Natural killer cell treated with Interleukin-12 subunit alpha and Interleukin-12 subunit beta and Interleukin-15 and Interleukin-18, amount 100 ng/mL, for 72 hours (primary cell): ENCODE measurements at regions not wholly inside any gene's neighbourhood (a gene's known extent, or its start where the extent isn't known, plus 50 kb on each side); places are given as distances from the start of the nearest gene placed in this dataset.

Experiments used
- ATAC-seq, 2 donors: fragments of 150-1000 bp; cut with Tn5 transposase in 1 of 2; sonication (Bioruptor Pico), chemical (Tn5 transposase) in 1 of 2; 2 replicates each; pipeline ENCODE4 v1.10.0; 2021
- DNase-seq: peaks from one replicate; pipeline ENCODE4 v3.0.0; 2022; ENCODE audit warnings: low spot score
- H3K27ac Mint-ChIP-seq, 2 donors: 1 replicate in 1 of 2; 2 replicates in 1 of 2; pipeline ENCODE4 v1.8.0; 2022; ENCODE audit warnings: mixed read lengths in 2 of 2, mild to moderate bottlenecking in 1 of 2, moderate library complexity in 1 of 2
- H3K27me3 Mint-ChIP-seq, 2 donors: 1 replicate in 1 of 2; 2 replicates in 1 of 2; pipeline ENCODE4 v1.8.0; 2022; ENCODE audit warnings: mixed read lengths in 2 of 2
- H3K36me3 Mint-ChIP-seq: one replicate; pipeline ENCODE4 v1.8.0; 2022; ENCODE audit warnings: mixed read lengths
- H3K4me1 Mint-ChIP-seq, 2 donors: 1 replicate in 1 of 2; 2 replicates in 1 of 2; pipeline ENCODE4 v1.8.0; 2022; ENCODE audit warnings: low read depth in 2 of 2, mixed read lengths in 2 of 2, mild to moderate bottlenecking in 1 of 2
- H3K4me3 Mint-ChIP-seq: one replicate; pipeline ENCODE4 v1.8.0; 2022; ENCODE audit warnings: mixed read lengths
- H3K9me3 Mint-ChIP-seq: 2 replicates; pipeline ENCODE4 v1.8.0; 2022; ENCODE audit warnings: mixed read lengths

DNA sequence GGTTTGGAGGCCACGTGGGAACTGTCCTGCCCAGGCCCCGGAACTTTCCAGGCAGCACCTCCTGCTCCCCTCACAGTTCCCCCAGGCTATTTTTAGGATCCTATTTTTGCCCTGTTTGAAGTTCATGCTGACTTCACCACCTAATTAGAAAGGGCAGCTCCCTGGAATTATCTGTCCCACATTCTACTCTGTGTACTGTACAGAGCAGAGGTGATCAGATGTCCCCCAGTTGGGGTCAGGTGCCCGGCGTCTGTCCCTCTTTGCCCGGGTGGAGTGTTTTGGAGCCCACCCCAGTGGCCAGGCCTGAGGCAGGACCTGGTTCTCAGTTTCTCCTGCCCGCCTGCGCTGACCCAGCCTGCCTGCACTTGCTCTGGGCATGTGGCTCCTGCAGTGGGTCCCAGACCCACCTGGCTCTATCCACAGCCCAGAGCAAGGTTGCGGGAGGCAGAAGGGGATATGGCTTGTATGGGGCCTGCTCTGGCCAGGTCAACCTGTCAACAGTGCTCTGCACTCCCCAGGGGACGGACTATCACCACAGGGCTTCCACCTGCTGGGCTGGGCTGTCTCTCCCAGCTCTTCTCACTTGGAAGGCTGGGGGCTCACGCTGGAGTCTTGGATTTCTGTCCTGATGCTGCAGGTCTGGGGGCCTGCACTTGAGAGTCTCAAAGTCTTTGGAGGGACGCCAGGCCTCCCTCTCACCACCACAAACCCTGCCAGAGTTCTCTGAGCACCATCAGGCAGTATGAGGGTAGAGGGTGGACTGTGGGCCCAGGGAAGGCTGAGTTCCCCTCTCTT, 268.3 kb downstream of the GADD45G start:
- no peak overlapping the region for H3K4me3 Mint-ChIP-seq
- DNase-seq (no peak), ATAC-seq (peak in 1 of 2 donors; percentile 21)
- no peaks in the 10 kb centered on the region for H3K9me3 Mint-ChIP-seq
- no peaks in the 10 kb centered on the region for H3K36me3 Mint-ChIP-seq
- H3K27me3 Mint-ChIP-seq = no peaks in the 10 kb centered on the region
- H3K4me1 Mint-ChIP-seq = no peaks in the 10 kb centered on the region
- H3K27ac Mint-ChIP-seq = no peak overlapping the region

DNA sequence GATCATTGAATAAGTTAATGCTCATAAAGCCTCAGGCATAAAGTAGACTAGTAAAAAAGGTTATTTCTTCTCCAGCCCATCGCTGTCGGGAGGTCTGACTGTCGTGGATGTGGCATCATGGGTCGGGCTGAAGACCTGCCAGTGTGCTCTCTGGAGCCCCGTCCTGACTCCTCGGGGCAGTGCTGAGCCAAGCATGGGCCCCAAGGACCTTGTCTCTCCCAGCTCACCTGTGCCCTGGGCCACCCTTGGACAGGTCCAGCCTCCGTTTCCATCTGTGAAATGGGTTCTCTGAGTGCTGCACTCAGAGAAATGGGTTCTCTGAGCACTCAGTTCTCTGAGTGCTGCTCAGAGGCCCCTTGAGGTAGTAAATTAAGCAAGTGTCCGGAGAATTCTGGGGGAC, 269.0 kb downstream of the GADD45G start:
- Mint-ChIP-seq H3K36me3 (no peaks in the 10 kb centered on the region), H3K4me1 (no peaks in the 10 kb centered on the region), H3K4me3 (no peak overlapping the region), H3K27ac (no peak overlapping the region), H3K9me3 (no peaks in the 10 kb centered on the region), H3K27me3 (no peaks in the 10 kb centered on the region)
- no peak for DNase-seq
- ATAC-seq = no peak

DNA sequence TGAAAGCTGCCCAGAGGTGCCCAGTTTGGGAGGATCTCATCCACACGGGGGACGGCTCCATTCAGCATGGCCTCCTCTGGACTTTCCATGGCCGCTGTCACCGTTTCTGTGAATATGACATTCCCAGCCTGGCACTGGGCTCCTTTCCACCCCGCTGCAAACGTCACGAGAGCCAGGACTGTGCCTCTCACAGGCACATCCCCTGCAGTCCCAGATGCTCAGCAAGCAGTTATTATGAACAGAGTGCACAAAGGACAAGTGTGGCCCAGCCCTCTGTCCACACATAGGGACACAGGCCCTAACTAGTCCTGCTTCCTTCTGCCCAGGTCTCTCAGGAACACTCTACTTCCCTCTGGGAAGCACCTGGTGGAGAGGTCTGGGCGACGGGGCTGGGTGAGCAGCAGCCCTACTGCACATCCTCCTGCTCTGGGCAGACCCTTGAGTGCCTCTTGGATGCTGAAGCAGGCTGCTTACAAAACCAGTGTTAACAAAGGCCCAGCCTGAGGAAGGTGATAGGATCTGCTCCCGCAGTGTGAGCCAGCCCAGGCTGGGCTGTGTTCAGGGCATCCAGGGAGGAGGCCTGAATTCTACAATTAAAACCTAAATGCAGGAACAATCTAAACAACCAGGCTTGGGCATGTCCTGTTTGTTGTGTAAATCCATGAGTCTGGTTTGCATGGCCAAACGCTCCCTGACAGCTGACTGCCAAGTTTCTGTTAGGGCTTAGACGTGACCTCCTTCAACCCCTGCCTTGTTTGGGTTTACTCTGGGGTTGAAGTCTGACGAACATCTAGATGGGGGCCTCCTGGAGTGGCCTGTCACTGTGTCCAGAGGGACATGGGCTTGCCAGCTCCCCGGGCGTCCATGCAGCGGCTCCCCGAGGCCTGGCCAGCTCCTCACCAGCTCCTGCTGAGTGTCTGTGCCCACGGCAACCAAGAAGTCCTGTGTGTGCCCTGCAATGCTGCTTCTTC, 269.8 kb downstream of the GADD45G start:
- no peak overlapping the region for H3K27ac Mint-ChIP-seq
- no peaks in the 10 kb centered on the region for H3K9me3 Mint-ChIP-seq
- H3K4me1 Mint-ChIP-seq = no peaks in the 10 kb centered on the region
- no peak for DNase-seq
- H3K27me3 Mint-ChIP-seq = no peaks in the 10 kb centered on the region
- no peak for ATAC-seq
- H3K36me3 Mint-ChIP-seq = no peaks in the 10 kb centered on the region
- no peak overlapping the region for H3K4me3 Mint-ChIP-seq

DNA sequence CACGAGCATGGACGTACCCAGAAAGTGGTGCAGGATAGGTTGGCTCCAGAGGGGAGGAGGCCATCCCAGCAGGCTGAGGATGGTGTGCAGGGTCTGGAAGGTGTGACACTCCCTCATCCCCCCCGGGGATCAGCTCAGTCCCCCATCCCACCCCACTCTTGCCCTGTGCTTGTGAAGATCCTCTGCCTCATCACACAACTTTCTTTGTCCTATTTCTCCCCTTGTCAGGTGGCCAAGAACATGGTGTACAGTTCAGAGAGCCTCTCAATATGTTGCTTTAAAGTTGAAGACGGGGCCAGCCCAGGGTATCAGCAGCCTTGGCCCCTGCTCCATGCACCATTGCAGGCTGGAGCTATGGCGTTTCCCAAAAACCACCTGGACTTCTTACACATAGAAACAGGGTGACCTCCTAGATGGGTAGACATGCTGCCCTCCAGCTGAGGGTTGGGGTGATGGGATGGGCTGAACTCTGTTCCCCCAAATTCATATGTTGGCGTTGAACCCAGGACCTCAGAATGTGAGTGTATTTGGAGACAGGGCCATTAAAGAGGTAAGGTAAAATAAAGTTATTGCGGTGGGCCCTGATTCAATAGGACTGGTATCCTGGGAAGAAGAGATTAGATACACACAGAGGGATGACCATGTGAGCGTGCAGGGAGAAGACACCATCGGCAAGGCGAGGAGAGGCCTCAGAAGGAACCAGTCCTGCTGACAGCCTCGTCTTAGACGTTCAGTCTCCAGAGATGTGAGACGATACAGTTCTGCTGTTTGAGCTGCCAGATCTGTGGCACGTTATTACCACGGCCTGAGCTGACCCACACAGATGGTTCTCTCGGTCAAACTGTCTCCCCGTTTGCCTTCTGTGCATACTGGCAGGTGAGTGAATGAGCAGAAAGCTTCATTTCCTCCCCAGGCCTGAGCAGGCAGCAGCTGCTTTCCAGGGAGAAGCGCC, 272.5 kb downstream of the GADD45G start:
- DNase-seq (no peak), ATAC-seq (no peak)
- Mint-ChIP-seq H3K27ac (no peak overlapping the region), H3K36me3 (no peaks in the 10 kb centered on the region), H3K9me3 (no peaks in the 10 kb centered on the region), H3K4me1 (no peaks in the 10 kb centered on the region), H3K27me3 (no peaks in the 10 kb centered on the region), H3K4me3 (no peak overlapping the region)

DNA sequence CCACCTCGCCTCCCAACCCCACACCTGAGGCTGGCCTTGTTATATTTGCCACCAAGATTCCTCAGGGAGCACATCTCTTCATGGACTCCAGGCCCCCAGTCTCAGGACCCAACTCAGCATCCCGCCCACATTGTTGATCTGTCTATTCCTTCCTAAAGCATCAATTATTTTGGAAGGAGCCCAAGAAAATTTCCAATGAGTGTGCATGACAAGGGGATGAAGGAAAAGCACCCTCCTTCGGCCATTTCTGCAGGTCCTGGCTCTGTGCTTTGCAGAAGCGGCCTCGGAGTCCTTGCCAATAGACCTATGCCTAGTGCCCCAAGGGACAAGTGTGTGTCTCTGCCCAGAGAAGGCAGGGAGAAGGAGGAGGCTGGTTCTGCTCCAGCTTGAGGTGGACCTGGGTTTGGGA, 273.2 kb downstream of the GADD45G start:
- Mint-ChIP-seq H3K9me3 (no peaks in the 10 kb centered on the region), H3K36me3 (no peaks in the 10 kb centered on the region), H3K27me3 (no peaks in the 10 kb centered on the region), H3K27ac (no peak overlapping the region), H3K4me1 (no peaks in the 10 kb centered on the region), H3K4me3 (no peak overlapping the region)
- DNase-seq (no peak), ATAC-seq (no peak)

DNA sequence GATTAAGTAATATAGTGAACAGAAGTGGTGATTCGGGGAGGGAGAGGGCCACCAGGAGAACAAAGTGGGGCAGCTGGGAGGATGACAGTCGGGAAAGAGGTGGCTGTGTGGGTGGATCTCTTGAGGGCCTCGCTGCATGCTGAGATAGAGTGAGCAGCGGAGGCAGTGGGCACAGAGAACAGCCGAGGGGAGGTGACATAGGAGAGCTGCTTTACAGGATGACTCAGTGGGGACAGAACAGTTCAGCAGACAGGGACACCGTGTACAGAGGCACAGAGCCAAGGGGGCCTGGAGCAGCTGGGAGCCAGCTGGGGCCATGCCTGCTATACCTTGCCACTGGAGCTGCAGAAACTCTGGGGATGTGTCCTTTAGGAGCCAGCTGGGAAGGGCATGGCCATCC, 273.9 kb downstream of the GADD45G start:
- no peak for ATAC-seq
- H3K4me1 Mint-ChIP-seq = no peaks in the 10 kb centered on the region
- no peak overlapping the region for H3K27ac Mint-ChIP-seq
- no peak overlapping the region for H3K4me3 Mint-ChIP-seq
- no peaks in the 10 kb centered on the region for H3K27me3 Mint-ChIP-seq
- H3K9me3 Mint-ChIP-seq = no peaks in the 10 kb centered on the region
- no peak for DNase-seq
- no peaks in the 10 kb centered on the region for H3K36me3 Mint-ChIP-seq

DNA sequence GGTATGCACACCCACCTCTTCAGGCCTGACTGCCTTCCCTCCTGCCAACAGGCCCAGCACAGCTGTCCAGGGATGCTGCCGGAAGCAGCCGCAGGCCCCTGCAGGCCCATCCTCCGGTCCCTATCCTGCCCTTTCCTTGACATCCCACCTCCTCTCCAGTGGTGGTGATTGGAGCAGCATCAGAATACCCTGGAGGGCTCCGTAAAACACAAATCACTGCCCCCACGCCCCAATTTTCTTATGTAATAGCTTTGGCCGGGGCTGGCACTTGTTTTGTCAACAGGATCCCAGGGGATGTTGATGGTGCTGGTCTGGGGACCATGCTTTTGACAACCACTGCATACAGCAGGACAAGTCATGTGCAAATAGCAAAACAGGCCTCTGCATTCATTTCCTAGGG, 274.5 kb downstream of the GADD45G start:
- ATAC-seq = no peak
- no peaks in the 10 kb centered on the region for H3K4me1 Mint-ChIP-seq

DNA sequence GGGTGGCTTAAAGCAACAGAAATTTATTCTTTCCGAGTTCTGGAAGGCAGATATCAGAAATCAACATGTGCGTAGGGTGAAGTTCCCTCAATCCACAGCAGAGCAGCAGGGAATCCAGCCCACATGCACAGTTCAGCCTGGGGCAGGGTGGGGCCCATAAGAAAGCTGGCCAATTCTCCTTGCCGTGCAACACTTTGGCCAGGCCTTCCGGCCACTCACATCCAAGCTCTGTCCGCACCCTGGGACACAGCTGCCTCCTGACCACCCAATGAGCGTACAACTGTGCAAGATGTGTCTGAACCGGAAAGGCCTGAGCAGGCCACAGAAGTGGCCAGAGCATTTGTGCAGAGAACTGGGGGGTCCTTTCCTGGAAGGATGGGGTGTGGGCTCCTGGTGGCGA, 274.9 kb downstream of the GADD45G start:
- no peak for DNase-seq
- Mint-ChIP-seq H3K4me3 (no peak overlapping the region), H3K36me3 (no peaks in the 10 kb centered on the region), H3K4me1 (no peaks in the 10 kb centered on the region), H3K9me3 (no peaks in the 10 kb centered on the region), H3K27me3 (no peaks in the 10 kb centered on the region), H3K27ac (no peak overlapping the region)
- ATAC-seq = no peak

More for the DNA sequence above, 274.5 kb downstream of the GADD45G start:
- Mint-ChIP-seq H3K36me3 (no peaks in the 10 kb centered on the region), H3K27ac (no peak overlapping the region), H3K4me3 (no peak overlapping the region), H3K27me3 (no peaks in the 10 kb centered on the region), H3K9me3 (no peaks in the 10 kb centered on the region)
- no peak for DNase-seq

DNA sequence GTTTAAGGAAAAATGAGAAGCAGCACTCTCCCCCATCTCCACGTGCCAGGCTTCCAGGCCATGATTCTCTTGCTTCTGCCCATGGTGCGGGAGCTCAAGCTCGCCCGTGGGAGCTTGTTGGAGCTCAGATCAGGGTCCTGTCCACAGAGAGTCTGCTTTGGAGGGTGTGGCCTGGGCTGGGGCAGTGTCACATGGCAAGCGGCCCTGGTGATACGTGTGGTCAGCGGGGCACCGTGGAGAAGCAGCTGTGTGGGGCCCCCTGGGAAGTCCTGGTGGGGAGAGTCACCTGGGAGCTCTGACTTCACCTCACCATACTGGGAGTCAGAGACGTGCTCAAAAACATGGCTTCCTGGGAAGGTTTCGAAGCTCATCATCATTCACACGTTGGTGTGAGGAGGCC, 275.3 kb downstream of the GADD45G start:
- H3K36me3 Mint-ChIP-seq = no peaks in the 10 kb centered on the region
- no peak for ATAC-seq
- H3K27ac Mint-ChIP-seq = no peak overlapping the region
- no peak for DNase-seq
- H3K4me1 Mint-ChIP-seq = no peaks in the 10 kb centered on the region
- no peaks in the 10 kb centered on the region for H3K27me3 Mint-ChIP-seq
- H3K4me3 Mint-ChIP-seq = no peak overlapping the region
- no peaks in the 10 kb centered on the region for H3K9me3 Mint-ChIP-seq

DNA sequence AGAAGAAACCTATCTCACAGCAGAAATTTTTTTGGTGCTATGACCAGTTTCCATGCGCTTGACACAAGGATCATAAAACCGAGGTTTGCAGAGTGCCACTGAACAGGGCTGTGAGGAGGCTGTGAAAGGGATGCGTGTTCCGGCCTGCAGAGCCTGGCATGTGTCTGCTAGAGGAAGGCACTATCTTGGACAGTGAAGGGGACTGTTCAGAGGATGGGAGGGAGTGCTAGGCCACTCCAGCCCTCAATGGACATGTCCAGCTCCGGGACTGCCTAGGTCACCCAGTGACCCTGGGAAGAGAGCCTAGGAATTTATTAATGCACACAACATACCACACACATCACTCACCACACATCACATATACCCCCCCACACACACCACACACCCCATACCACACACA, 275.9 kb downstream of the GADD45G start:
- DNase-seq = no peak
- no peak overlapping the region for H3K4me3 Mint-ChIP-seq
- no peaks in the 10 kb centered on the region for H3K36me3 Mint-ChIP-seq
- H3K27ac Mint-ChIP-seq = no peak overlapping the region
- no peak for ATAC-seq
- peaks cover 0 to 2% of the 10 kb centered on the region in 2 donors for H3K27me3 Mint-ChIP-seq
- H3K4me1 Mint-ChIP-seq = no peaks in the 10 kb centered on the region
- no peaks in the 10 kb centered on the region for H3K9me3 Mint-ChIP-seq

DNA sequence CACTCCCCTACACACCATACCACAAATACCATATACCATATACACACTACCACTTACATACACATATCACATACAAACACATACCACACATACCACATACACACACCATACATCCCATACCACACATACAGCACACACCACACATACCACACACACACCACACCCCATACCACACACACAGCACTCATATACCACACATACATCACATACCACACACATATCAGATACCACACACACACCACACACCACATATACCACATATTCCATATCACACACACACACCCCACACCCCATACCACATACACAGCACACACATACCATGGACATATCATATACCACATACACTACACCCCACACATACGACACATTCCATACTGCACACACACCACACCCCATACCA, 276.6 kb downstream of the GADD45G start:
- Mint-ChIP-seq H3K4me1 (no peaks in the 10 kb centered on the region), H3K27me3 (peaks cover 0 to 2% of the 10 kb centered on the region in 2 donors), H3K9me3 (no peaks in the 10 kb centered on the region), H3K36me3 (no peaks in the 10 kb centered on the region), H3K27ac (no peak overlapping the region), H3K4me3 (no peak overlapping the region)
- DNase-seq = no peak
- ATAC-seq = peak in 1 of 2 donors; percentile 12

DNA sequence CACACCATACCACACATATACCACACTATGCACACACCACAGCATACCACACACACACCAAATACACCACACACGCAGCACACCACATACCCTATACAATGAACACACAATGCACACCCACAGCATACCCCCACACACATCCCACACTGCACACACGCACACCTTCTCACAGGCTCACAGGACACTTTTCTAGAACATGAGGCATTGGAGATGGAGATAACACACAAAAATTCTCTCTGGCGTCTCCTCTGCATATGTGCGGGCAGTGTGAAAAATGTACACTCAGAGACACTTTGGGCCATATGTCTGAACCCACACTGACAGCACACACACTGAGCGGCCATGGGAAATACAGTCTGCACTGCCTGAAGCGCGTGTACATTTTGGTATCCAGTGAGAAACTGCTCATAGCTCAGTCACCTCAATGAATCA, 278.1 kb downstream of the GADD45G start:
- Mint-ChIP-seq H3K4me1 (no peaks in the 10 kb centered on the region), H3K4me3 (no peak overlapping the region), H3K27me3 (peaks cover 0 to 2% of the 10 kb centered on the region in 2 donors), H3K27ac (no peak overlapping the region), H3K9me3 (no peaks in the 10 kb centered on the region), H3K36me3 (no peaks in the 10 kb centered on the region)
- DNase-seq = no peak
- ATAC-seq = no peak
